ENCODE measurements at regions not wholly inside any gene's neighbourhood (a gene's known extent, or its start where the extent isn't known, plus 50 kb on each side); places are given as distances from the start of the nearest gene placed in this dataset.

DNA sequence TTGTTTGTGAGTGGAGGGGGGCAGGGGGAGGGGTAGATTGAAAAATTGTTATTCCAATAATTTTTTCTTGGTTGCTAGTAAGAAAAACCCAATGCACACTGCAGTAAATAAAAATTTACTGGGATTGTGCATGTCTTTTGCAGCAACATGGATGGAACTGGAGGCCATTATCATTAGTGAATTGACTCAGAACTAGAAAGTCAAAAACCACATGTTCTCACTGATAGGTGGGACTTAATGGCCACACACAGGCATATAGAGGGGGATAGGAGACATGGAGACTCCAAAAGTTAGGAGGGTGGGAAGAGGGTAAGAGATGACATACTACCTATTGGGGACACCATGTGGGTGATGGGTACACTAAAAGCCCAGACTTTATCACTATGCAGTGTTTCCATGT lies 67.2 kb downstream of the BUB3 start:
- no peaks in the 10 kb centered on the region for H3K79me2 ChIP-seq (ENCODE audit: control insufficient read depth in 1 of 2, insufficient read depth in 2 of 2, low read length in 2 of 2)
- H3K27me3 ChIP-seq (replicated peaks in 1 of 4; ENCODE audit: control insufficient read depth in 3 of 4, extremely low read depth in 1 of 4, insufficient read depth in 3 of 4, low read length in 3 of 4) = no peaks in the 10 kb centered on the region
- H2AFZ ChIP-seq (ENCODE audit: low read length) = no peak overlapping the region
- H3K23me2 ChIP-seq (ENCODE audit: low read depth, low read length) = no peaks in the 10 kb centered on the region
- no peaks in the 10 kb centered on the region for H3K9me3 ChIP-seq (ENCODE audit: insufficient read depth in 2 of 2, low read depth in 1 of 2, low read length in 1 of 2)
- no peak for FAIRE-seq
- no peak overlapping the region for H3K4me3 ChIP-seq (ENCODE audit: extremely low read depth in 1 of 4, insufficient read depth in 2 of 4, low read depth in 3 of 4, low read length in 4 of 4)
- H3K4me2 ChIP-seq (ENCODE audit: insufficient read depth in 1 of 2, low read depth in 2 of 2, low read length in 2 of 2) = no peak overlapping the region
- no peak overlapping the region for H4K91ac ChIP-seq (replicated peaks; ENCODE audit: insufficient read length, low read length)
- H4K5ac ChIP-seq (ENCODE audit: insufficient read length, low read depth, low read length) = no peak overlapping the region
- H2BK20ac ChIP-seq (ENCODE audit: low read length) = no peak overlapping the region
- no peak overlapping the region for H3K4ac ChIP-seq (replicated peaks; ENCODE audit: insufficient read length, low read depth, low read length)
- H2BK5ac ChIP-seq (ENCODE audit: low read depth, low read length) = no peak overlapping the region
- no peak overlapping the region for H4K8ac ChIP-seq (ENCODE audit: extremely low read depth, insufficient read depth, low read length)
- H3K9ac ChIP-seq (replicated peaks in 1 of 4; ENCODE audit: extremely low read depth in 1 of 4, low read depth in 3 of 4, low read length in 3 of 4) = no peak overlapping the region
- H3K36me3 ChIP-seq (ENCODE audit: control insufficient read depth in 2 of 4, insufficient read depth in 4 of 4, low read length in 3 of 4) = no peaks in the 10 kb centered on the region
- H3K27ac ChIP-seq (ENCODE audit: low read depth, low read length) = no peak overlapping the region
- no peak overlapping the region for H3K23ac ChIP-seq (ENCODE audit: insufficient read length)
- no peak overlapping the region for H3K14ac ChIP-seq (ENCODE audit: insufficient read length)
- H2BK120ac ChIP-seq (replicated peaks; ENCODE audit: low read depth, low read length) = no peak overlapping the region
- H2BK15ac ChIP-seq (ENCODE audit: low read length) = no peak overlapping the region
- no peak for DNase-seq (ENCODE audit: low read depth in 1 of 2, low spot score in 2 of 2)
- H3K18ac ChIP-seq (ENCODE audit: extremely low read depth, low read length) = no peak overlapping the region
- POLR2A ChIA-PET (ENCODE audit: partially characterized antibody) = no interaction called here
- no peaks in the 10 kb centered on the region for H3K4me1 ChIP-seq (replicated peaks in 1 of 4; ENCODE audit: control insufficient read depth in 3 of 4, insufficient read depth in 4 of 4, low read length in 3 of 4)
- H2BK12ac ChIP-seq (ENCODE audit: low read depth, low read length) = no peak overlapping the region
- no peak overlapping the region for H2AK5ac ChIP-seq (ENCODE audit: low read depth, low read length)
- no peak overlapping the region for H3K56ac ChIP-seq (replicated peaks; ENCODE audit: insufficient read length, low read depth, low read length)
- CTCF ChIA-PET (ENCODE audit: partially characterized antibody) = interaction anchor here (1.1 to 1.8 kb wide), 3 partner anchors 27 to 178 kb away, joined by 3 to 5 read pairs (median 5); no protein-coding TSS in a partner anchor
- H3K79me1 ChIP-seq (ENCODE audit: low read depth, low read length) = no peaks in the 10 kb centered on the region
- H4K20me1 ChIP-seq (replicated peaks in 1 of 2; ENCODE audit: control insufficient read depth in 1 of 2, insufficient read depth in 2 of 2, low read length in 2 of 2) = no peaks in the 10 kb centered on the region
- no peak for TF ChIP-seq HDAC2 (IDR thresholded peaks at IDR 0.05; ENCODE audit: borderline replicate concordance in 1 of 2, low read depth in 2 of 2, low read length in 2 of 2)
- no peak for TF ChIP-seq CBX8 (IDR thresholded peaks at IDR 0.05; ENCODE audit: borderline replicate concordance, low read depth, low read length)

All from H1 (cell line).